Neural cell (in vitro differentiated cells): ENCODE measurements at regions not wholly inside any gene's neighbourhood (a gene's known extent, or its start where the extent isn't known, plus 50 kb on each side); places are given as distances from the start of the nearest gene placed in this dataset.

ENCODE experiments used
- CTCF ChIP-seq: fragments of 450-650 bp; IDR thresholded peaks from 2 replicates; pipeline ENCODE4 v1.5.1; 2014; ENCODE audit warnings: antibody characterized with exemption, mild to moderate bottlenecking, moderate library complexity; ENCODE audit not compliant: poor library complexity, severe bottlenecking
- EP300 ChIP-seq: fragments of 450-650 bp; conservative IDR thresholded peaks from 2 replicates; pipeline ENCODE4 v1.6.1; 2014; ENCODE audit warnings: antibody characterized with exemption, mild to moderate bottlenecking, moderate library complexity; ENCODE audit not compliant: poor library complexity, severe bottlenecking
- EZH2 ChIP-seq: fragments of 200-600, 300-800 bp; shearing (Covaris generic), sonication (generic); IDR thresholded peaks from 2 replicates; pipeline ENCODE4 v1.6.1; 2014; ENCODE audit warnings: antibody characterized with exemption, low read length, borderline replicate concordance, mild to moderate bottlenecking; ENCODE audit not compliant: insufficient read depth, poor library complexity, severe bottlenecking
- POLR2AphosphoS5 ChIP-seq: IDR thresholded peaks from 2 replicates; pipeline ENCODE4 v1.6.1; 2012
- REST ChIP-seq: IDR thresholded peaks from 2 replicates; pipeline ENCODE4 v1.6.1; 2012; ENCODE audit warnings: borderline replicate concordance

- TF ChIP-seq CTCF: no peak
- TF ChIP-seq POLR2AphosphoS5: no peak
- TF ChIP-seq REST: no peak
- no peak for TF ChIP-seq EZH2
- no peak for TF ChIP-seq EP300
Observed at GRCh38 chr3:143201045-143201444, 81.5 kb downstream of the CHST2 start.
